ENCODE measurements at regions not wholly inside any gene's neighbourhood (a gene's known extent, or its start where the extent isn't known, plus 50 kb on each side); places are given as distances from the start of the nearest gene placed in this dataset.

GRCh38 chr18:7390731-7391492, 160.0 kb downstream of the LRRC30 start:
- Mint-ChIP-seq H3K36me3 (ENCODE audit: low read depth) (no peaks in the 10 kb centered on the region), H3K4me3 (no peak overlapping the region), H3K27me3 (peaks cover 3% of the 10 kb centered on the region), H3K4me1 (ENCODE audit: low read depth) (no peaks in the 10 kb centered on the region), H3K27ac (no peak overlapping the region), H3K9me3 (no peaks in the 10 kb centered on the region)
- no peak overlapping the region for H3K4me3 ChIP-seq (ENCODE audit: low read length)
- H3K27me3 ChIP-seq (ENCODE audit: control insufficient read depth in 1 of 2, insufficient read depth in 2 of 2, low read length in 2 of 2), result peaks cover 0 to 2% of the 10 kb centered on the region in 2 experiments
- DNase-seq (no peak), ATAC-seq (ENCODE audit: poor library complexity) (no peak)
- H3K4me1 ChIP-seq (ENCODE audit: insufficient read depth, low read length), result no peaks in the 10 kb centered on the region
- CTCF ChIA-PET, result no interaction called here
- intact Hi-C loops (cut with DNase I, micrococcal nuclease), result no loop called here
- POLR2A ChIA-PET, result no interaction called here
- H3K36me3 ChIP-seq (ENCODE audit: insufficient read depth, low read length), result no peaks in the 10 kb centered on the region
- no peak for TF ChIP-seq CTCF (IDR thresholded peaks at IDR 0.05)
- H3K27ac ChIP-seq (ENCODE audit: low read depth in 1 of 2, low read length in 2 of 2), result no peak overlapping the region
- H3K9me3 ChIP-seq (ENCODE audit: control insufficient read depth in 1 of 2, insufficient read depth in 1 of 2, low read length in 2 of 2), result peaks cover 0 to 4% of the 10 kb centered on the region in 2 experiments

DNA sequence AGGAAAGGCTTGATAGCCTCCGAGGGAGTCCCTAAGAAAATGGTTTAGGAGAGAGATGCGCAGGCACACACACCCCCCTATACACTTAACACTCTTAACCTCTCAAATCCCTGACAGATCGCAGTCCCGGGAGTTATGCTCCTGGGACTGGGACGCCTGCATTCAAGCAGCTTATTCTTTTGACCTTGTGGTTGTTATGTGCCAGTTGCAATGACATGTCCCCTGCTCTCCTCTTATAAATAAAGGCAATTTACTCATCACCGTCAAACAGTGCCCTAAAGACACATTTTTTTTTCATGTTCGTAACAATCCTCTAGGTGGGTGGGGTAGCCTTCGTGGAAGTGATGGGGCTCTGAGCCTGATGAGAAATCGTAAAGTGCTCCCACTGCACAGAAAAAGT, 162.2 kb downstream of the LRRC30 start:
- POLR2A ChIA-PET, result no interaction called here
- DNase-seq (no peak), ATAC-seq (ENCODE audit: poor library complexity) (no peak)
- Histone ChIP-seq H3K9me3 (ENCODE audit: control insufficient read depth in 1 of 2, insufficient read depth in 1 of 2, low read length in 2 of 2) (peaks cover 0 to 4% of the 10 kb centered on the region in 2 experiments), H3K27ac (ENCODE audit: low read depth in 1 of 2, low read length in 2 of 2) (no peak overlapping the region), H3K27me3 (ENCODE audit: control insufficient read depth in 1 of 2, insufficient read depth in 2 of 2, low read length in 2 of 2) (no peaks in the 10 kb centered on the region), H3K4me1 (ENCODE audit: insufficient read depth, low read length) (no peaks in the 10 kb centered on the region), H3K36me3 (ENCODE audit: insufficient read depth, low read length) (no peaks in the 10 kb centered on the region), H3K4me3 (ENCODE audit: low read length) (no peak overlapping the region)
- intact Hi-C loops (cut with DNase I, micrococcal nuclease), result no loop called here
- Mint-ChIP-seq H3K4me3 (no peak overlapping the region), H3K4me1 (ENCODE audit: low read depth) (no peaks in the 10 kb centered on the region), H3K27me3 (peaks cover 3% of the 10 kb centered on the region), H3K36me3 (ENCODE audit: low read depth) (no peaks in the 10 kb centered on the region), H3K9me3 (no peaks in the 10 kb centered on the region), H3K27ac (no peak overlapping the region)
- CTCF ChIA-PET, result no interaction called here
- TF ChIP-seq CTCF (IDR thresholded peaks at IDR 0.05), result no peak

- DNase-seq (no peak), ATAC-seq (ENCODE audit: poor library complexity) (no peak)
- Mint-ChIP-seq H3K27ac (no peak overlapping the region), H3K36me3 (ENCODE audit: low read depth) (no peaks in the 10 kb centered on the region), H3K27me3 (peaks cover 3% of the 10 kb centered on the region), H3K4me1 (ENCODE audit: low read depth) (no peaks in the 10 kb centered on the region), H3K9me3 (no peaks in the 10 kb centered on the region), H3K4me3 (no peak overlapping the region)
- no peaks in the 10 kb centered on the region for H3K27me3 ChIP-seq (ENCODE audit: control insufficient read depth in 1 of 2, insufficient read depth in 2 of 2, low read length in 2 of 2)
- TF ChIP-seq CTCF (IDR thresholded peaks at IDR 0.05), result no peak
- POLR2A ChIA-PET, result no interaction called here
- H3K4me1 ChIP-seq (ENCODE audit: insufficient read depth, low read length), result no peaks in the 10 kb centered on the region
- no peak overlapping the region for H3K27ac ChIP-seq (ENCODE audit: low read depth in 1 of 2, low read length in 2 of 2)
- CTCF ChIA-PET, result no interaction called here
- H3K9me3 ChIP-seq (ENCODE audit: control insufficient read depth in 1 of 2, insufficient read depth in 1 of 2, low read length in 2 of 2), result peaks cover 0 to 4% of the 10 kb centered on the region in 2 experiments
- intact Hi-C loops (cut with DNase I, micrococcal nuclease), result no loop called here
- no peak overlapping the region for H3K4me3 ChIP-seq (ENCODE audit: low read length)
- no peaks in the 10 kb centered on the region for H3K36me3 ChIP-seq (ENCODE audit: insufficient read depth, low read length)
These were observed 163.3 kb downstream of the LRRC30 start for GRCh38 chr18:7394050-7394659.

Measured in CD4-positive, alpha-beta T cell (primary cell).